KOPT-K1 (cell line): ENCODE measurements at regions not wholly inside any gene's neighbourhood (a gene's known extent, or its start where the extent isn't known, plus 50 kb on each side); places are given as distances from the start of the nearest gene placed in this dataset.
"Not testable (repeated sequence)": the region's sequence is repeated elsewhere in the genome, so short reads cannot be mapped to it uniquely, and the experiment has no call there.

ENCODE experiments used
- H3K27ac ChIP-seq: fragments of 200-600 bp; sonication (generic); 2 replicates; pipeline ENCODE4 v1.5.1; 2016; ENCODE audit warnings: antibody characterized with exemption, mild to moderate bottlenecking, low read depth, low read length; ENCODE audit not compliant: poor library complexity, severe bottlenecking
- H3K36me3 ChIP-seq: fragments of 200-600 bp; sonication (generic); 2 replicates; pipeline ENCODE4 v1.5.1; 2017; ENCODE audit warnings: antibody characterized with exemption, mild to moderate bottlenecking, low read length, moderate library complexity; ENCODE audit not compliant: insufficient read depth
- H3K9me3 ChIP-seq: fragments of 200-600 bp; sonication (generic); 2 replicates; pipeline ENCODE4 v1.5.1; 2017; ENCODE audit warnings: antibody characterized with exemption, low read length, mild to moderate bottlenecking; ENCODE audit not compliant: insufficient read depth, poor library complexity, severe bottlenecking

DNA sequence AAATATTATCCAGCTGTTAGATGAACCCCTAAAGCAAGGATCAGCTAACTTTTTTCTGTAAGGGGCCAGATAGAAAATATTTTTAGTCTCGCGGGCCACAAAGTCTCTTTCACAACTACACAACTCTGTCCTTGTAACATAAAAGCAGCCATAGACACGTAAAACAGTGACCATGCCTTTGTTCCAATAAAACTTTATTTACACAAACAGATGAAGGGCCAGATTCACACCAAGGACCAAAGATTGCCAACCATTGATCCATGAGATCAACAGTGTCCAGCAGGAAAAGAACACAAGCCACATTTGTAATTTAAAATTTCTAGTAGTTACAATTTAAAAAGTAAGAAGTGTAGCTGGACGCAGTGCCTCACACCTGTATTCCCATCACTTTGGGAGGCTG lies 109.7 kb downstream of the PHETA1 start:
- no peaks in the 10 kb centered on the region for H3K36me3 ChIP-seq
- H3K27ac ChIP-seq = no peak overlapping the region
- no peaks in the 10 kb centered on the region for H3K9me3 ChIP-seq

DNA sequence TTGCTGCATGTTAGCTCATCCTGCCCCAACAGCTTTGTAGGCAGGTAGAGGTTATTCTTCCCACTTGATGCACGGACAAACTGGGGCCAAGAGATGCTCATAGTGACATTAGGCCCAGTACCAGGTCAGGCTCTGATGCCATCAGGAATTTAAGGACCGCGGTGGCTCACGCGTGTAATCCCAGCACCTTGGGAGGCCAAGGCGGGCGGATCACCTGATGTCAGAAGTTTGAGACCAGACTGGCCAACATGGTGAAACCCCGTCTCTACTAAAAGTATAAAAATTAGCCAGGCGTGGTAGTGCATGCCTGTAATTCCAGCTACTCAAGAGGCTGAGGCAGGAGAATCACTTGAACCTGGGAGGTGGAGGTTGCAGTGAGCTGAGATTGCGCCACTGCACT lies 110.8 kb downstream of the PHETA1 start:
- not testable (repeated sequence) for H3K9me3 ChIP-seq, H3K27ac ChIP-seq, H3K36me3 ChIP-seq

DNA sequence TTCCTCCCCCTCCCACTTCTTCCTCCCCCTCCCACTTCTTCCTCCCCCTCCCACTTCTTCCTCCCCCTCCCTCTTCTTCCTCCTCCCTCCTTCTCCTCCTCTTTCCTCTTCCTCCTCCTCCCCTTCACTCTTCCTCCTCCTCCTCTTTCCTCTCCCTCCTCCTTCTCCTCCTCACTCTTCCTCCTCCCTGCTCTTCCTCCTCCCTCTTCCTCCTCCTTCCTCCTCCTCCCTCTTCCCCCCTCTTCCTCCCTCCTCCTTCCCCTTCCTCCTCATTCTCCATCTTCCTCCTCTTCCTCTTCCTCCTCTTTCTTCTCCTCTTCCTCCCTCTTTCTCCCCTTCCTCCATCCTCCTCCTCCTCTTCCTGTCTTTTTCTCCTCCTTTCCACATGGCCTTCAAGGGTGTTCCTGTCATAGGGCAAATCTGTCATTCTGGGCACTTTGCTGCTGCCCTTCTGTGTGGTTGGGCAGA lies 111.4 kb downstream of the PHETA1 start:
- Histone ChIP-seq H3K27ac (no peak overlapping the region), H3K9me3 (no peaks in the 10 kb centered on the region)

DNA sequence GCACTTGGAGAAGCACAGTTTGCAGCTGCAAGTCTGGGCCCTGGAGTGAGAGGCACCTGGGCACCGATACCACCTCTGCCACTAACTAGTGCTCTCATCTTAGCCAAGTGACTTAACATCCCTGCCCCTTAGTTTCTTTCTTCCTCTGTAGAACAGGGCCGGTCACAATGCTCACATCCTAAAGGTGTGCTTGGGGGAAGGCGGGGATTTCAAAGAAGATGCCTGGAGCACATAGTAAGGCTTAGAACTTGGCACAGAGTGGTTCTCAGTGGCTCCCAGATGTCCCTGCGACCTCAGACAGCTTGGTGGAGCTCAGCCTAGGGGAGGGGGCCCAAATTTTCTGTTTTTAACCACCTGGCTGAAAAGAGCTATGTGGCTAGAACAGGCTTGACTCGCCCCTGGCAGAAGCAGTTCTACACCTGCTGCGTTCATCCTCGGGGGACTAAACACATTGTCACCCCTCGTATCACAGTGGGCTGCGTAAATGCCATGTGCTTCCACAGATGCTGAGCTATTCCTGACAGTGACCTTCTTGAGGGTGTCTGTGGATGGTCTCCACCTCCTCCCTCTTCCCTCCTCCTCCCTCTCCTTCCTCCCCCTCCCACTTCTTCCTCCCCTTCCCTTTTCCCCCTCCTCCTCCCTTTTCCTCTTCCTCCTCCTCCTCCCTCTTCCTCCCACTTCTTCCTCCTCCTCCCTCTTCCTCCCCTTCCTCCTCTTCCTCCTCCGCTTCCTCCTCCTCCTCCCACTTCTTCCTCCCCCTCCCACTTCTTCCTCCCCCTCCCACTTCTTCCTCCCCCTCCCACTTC lies 112.1 kb downstream of the PHETA1 start:
- Histone ChIP-seq H3K27ac (no peak overlapping the region), H3K9me3 (no peaks in the 10 kb centered on the region), H3K36me3 (no peaks in the 10 kb centered on the region)

More for the DNA sequence above, 111.4 kb downstream of the PHETA1 start:
- H3K36me3 ChIP-seq = no peaks in the 10 kb centered on the region

DNA sequence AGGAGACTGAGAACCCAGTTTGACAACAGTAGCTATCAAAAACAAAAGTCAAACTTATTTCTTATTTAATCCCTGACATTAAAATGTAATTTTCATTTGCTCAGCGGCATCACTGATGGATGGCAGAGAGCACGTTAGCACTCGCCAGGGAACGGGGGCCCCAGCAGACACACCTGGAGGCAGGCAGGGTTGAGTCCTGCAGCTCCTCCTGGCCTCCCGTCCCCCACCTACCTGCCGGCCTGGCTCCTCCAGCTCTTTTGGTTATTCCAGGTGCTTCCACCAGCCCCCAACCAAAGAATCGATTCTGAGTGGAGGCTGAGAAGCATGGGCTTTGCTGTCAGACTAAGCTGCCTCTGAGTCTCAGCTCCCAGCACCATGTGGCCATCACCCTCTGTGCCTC lies 113.6 kb downstream of the PHETA1 start:
- Histone ChIP-seq H3K9me3 (no peaks in the 10 kb centered on the region), H3K27ac (no peak overlapping the region), H3K36me3 (no peaks in the 10 kb centered on the region)

DNA sequence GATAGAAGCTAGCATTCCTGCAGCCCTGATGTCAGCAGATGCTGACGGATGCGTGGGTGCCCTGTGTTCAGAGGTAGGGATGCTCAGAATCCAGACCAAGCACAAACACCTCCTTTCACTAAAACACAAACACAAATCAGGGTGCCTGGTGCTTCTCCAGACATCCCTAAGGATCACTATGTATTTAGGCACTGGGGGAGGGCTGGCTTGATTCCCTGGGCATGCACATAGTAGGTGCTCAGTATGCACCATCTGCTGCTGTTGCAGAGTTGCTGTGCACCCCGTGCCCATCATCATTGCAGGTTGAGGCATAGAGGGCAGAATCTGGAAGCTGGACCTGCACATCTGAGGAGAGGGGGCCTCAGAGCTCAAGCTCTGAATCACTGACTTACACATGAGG lies 114.8 kb downstream of the PHETA1 start:
- Histone ChIP-seq H3K27ac (no peak overlapping the region), H3K9me3 (no peaks in the 10 kb centered on the region), H3K36me3 (no peaks in the 10 kb centered on the region)

DNA sequence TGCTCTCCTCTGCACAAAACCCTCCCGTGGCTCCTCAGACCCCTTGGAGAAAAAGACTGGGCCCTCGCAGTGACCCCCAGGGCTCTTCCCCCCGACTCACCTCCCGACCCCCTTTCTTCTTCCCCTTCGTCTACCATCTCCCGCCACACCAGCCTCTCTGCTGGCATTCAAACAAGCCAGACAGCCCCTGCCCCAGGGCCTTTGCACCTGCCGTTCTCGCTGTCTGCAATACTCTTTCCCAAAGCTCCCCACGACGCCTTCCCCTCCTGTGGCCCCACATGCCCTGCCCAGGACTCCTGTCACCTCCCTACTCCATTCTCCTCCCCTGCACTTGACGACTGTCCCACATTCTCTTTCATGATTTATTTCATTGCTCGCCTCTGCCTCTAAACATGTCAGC lies 115.7 kb downstream of the PHETA1 start:
- no peaks in the 10 kb centered on the region for H3K36me3 ChIP-seq
- no peaks in the 10 kb centered on the region for H3K9me3 ChIP-seq
- no peak overlapping the region for H3K27ac ChIP-seq

DNA sequence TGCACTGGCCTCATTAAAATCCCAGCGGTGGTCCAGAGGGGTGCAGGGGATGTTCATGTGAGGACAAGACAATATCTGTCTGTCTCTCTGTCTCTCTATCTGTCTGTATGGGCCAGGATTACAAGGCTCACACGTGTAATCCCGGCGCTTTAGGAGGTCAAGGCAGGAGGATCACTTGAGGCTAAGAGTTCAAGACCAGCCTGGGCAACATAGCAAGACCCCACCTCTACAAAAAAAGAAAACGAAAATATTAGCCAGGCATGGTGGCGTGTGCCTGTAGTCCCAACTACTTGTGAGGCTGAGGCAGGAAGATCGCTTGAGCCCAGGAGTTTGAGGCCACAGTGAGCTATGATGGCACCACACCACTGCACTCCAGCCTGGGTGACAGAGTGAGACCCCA lies 117.1 kb downstream of the PHETA1 start:
- Histone ChIP-seq H3K36me3 (no peaks in the 10 kb centered on the region), H3K9me3 (no peaks in the 10 kb centered on the region), H3K27ac (no peak overlapping the region)

DNA sequence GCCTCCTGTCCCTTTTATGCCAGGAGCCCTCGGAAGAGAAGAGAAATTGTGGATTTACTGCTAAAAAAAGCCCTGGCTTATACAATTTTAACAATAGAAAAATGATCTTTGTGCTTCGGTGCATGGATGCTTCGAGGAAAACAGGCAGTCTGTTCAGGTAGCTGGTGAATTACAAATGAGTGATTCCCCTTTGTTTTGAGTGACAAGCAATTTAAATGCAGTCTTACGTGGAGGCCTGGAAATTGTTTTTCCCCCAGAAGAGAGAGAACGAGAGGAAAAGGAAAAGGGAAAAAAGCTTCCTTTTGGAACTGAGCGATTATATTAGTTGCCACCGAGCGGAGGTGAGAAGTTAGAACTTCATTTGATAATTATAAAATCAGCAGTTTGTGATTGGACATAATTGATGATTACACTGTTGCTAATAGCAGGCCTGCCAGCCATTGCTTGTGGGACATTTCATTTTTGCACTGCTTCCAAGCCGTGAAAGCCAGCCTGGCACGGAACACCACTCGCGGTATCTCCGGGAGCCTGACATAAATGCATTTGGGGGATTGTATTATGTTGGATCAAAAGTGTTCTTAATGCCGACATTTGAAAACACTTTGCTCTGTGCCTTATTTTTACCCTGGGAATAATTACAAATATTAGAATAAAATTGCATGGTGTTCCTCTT lies 117.7 kb downstream of the PHETA1 start:
- Histone ChIP-seq H3K36me3 (no peaks in the 10 kb centered on the region), H3K9me3 (no peaks in the 10 kb centered on the region), H3K27ac (no peak overlapping the region)

DNA sequence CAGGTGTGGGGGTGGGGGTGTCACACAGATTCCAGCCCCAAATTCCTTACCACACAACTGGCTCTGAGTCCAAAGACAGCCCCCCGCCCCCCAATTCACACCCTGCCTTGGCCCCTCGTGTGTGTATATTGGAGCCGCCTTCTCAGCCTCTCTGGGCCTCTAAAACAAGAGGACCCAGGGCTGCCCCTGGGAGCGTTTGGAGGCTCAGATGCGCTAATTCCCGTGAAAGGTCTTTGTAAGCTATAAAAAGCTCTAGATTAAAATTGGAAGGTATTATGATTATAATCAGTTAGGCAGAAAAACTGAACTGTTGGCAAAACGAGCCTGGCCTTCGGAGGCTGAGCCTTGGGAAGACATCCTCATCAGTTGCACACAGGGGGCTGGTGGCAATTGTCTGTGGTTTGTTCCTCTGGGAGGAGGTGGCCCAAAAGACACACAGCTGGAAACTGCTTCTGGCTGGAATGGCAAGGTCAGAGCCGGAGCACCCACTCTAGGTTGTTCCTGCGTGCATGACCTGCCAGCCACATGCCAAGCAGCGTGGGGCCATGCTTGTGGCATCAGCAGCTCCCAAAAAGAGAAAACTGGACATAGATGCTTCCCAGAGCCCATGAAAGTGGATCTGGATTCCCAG lies 118.5 kb downstream of the PHETA1 start:
- Histone ChIP-seq H3K27ac (no peak overlapping the region), H3K36me3 (no peaks in the 10 kb centered on the region), H3K9me3 (no peaks in the 10 kb centered on the region)

DNA sequence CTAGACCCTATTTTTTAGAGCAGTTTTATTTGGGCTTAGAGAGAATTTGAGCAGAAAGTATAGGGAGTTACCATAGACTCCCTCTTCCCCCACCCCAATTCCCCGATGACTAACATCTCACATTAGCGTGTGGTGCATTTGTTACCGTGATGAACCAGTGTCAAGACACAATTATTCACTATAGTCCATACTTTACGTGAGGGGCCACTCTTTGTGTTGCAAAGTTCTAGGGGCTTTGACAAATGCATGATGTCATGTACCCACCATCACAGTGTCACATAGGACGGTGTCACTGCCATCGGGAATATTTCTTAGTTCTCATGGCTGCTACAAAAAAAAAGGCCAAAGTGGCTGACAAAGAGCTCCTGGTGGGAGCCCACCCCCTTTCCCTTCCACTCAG lies 119.1 kb downstream of the PHETA1 start:
- Histone ChIP-seq H3K27ac (no peak overlapping the region), H3K9me3 (no peaks in the 10 kb centered on the region), H3K36me3 (no peaks in the 10 kb centered on the region)

DNA sequence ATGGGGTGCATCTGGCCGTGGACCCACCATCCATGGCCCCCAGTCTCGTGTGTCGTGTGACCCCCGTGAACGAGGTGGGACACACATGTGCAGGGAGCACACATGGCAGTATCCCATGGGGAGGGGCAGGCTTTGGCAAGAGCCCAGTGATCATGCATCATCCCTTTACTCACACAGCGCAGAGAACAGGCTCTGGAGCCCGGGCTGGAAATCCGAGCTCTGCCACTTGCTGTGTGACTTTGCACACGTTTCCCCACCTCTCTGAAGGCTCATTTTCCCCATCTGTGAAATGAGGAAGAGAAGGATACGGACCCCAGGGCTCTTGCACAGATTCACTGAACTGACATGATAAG lies 119.9 kb downstream of the PHETA1 start:
- Histone ChIP-seq H3K9me3 (no peaks in the 10 kb centered on the region), H3K36me3 (no peaks in the 10 kb centered on the region), H3K27ac (no peak overlapping the region)

DNA sequence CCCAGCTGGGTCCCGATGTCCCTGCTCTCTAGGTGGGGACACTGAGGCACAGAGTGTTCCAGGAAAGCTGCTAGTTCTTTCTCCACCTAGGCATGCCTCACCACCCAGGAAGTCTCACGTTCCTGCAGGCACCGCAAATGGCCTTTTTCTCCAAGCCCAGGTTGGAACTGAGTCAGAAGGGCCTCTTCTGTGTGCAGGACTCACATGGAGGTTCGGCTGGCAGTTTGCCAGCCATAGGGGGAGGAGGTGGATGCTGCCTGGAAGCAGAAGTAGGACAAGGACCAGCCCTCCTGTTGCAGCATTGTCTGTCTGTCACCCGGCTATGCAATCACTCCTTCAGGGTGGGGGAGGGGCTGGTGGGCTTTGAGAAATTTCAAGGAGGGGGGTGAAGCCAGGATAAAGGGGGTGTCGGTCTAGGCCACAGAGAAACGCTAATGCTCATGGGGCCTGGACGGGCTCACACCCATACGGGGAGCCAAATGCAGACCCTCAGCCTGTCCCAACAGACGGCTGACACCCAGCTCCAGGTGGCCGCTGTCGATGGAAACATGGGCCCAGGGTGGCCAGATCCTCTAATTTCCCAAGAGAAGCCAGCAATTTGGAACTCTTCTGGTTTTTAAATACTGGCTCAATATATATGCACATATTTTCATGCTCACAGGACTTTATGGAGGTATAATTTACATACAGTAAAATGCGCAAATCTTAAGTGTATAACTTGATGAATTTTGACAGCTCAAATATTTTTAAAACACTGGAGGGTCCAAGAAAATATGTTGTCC lies 120.5 kb downstream of the PHETA1 start:
- Histone ChIP-seq H3K36me3 (no peaks in the 10 kb centered on the region), H3K27ac (no peak overlapping the region), H3K9me3 (no peaks in the 10 kb centered on the region)

DNA sequence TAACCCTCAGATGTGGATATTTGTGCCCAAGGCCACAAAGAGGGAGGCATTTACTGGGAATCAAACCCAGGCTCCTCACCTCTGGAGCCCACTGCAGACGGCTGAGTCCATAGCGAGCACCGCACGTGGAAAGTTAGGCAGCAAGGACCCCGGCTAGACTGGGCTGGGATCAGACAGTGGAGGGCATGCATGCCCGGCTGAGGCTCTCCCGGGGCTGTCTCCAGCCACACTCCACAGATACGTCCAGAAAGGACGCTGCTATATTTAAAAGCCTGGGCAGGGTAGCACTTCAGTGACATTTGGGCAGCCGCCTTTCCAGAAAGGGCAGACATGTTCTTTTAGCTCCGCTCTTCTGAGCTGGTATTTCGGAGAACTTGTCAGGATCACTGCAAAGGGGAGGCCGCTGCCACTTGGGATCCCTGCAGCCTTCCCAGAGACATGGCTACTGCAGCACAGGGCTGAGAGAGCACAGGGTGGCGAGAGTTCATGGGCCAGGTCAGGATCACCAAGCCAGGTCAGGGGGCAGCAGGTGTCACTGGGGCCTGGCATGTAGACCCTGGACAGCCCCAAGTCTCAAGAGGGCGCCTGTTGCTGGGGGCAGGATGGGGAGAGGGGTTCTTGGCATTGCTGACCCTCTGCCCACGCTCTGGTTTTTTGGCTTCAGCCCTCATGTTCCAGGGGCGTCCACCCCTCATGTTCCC lies 121.7 kb downstream of the PHETA1 start:
- no peaks in the 10 kb centered on the region for H3K36me3 ChIP-seq
- H3K9me3 ChIP-seq = no peaks in the 10 kb centered on the region
- no peak overlapping the region for H3K27ac ChIP-seq
